Type B pancreatic cell (in vitro differentiated cells): ENCODE measurements at regions not wholly inside any gene's neighbourhood (a gene's known extent, or its start where the extent isn't known, plus 50 kb on each side); places are given as distances from the start of the nearest gene placed in this dataset.

Source experiments
- DNase-seq: peaks from one replicate; pipeline ENCODE4 v3.0.0; 2021; ENCODE audit warnings: mixed read lengths; ENCODE audit not compliant: unreplicated experiment; ENCODE audit errors: extremely low spot score
- H3K27ac Mint-ChIP-seq: 2 replicates; pipeline ENCODE4 v1.8.0; 2021; ENCODE audit warnings: mild to moderate bottlenecking, mixed read lengths
- H3K27me3 Mint-ChIP-seq: 2 replicates; pipeline ENCODE4 v1.8.0; 2021; ENCODE audit warnings: mixed read lengths
- H3K36me3 Mint-ChIP-seq: 2 replicates; pipeline ENCODE4 v1.8.0; 2021; ENCODE audit warnings: mixed read lengths
- H3K4me1 Mint-ChIP-seq: one replicate; pipeline ENCODE4 v1.8.0; 2021; ENCODE audit warnings: mixed read lengths; ENCODE audit not compliant: unreplicated experiment
- H3K4me3 Mint-ChIP-seq: 2 replicates; pipeline ENCODE4 v1.8.0; 2021; ENCODE audit warnings: mild to moderate bottlenecking, mixed read lengths
- H3K9me3 Mint-ChIP-seq: 2 replicates; pipeline ENCODE4 v1.8.0; 2021; ENCODE audit warnings: mixed read lengths
- TF ChIP-seq, protein P1 (sequence below): fragments of 200-600 bp; sonication (generic); conservative IDR thresholded peaks from 2 replicates; pipeline ENCODE4 v1.5.0; 2021; ENCODE audit warnings: antibody characterized with exemption, mild to moderate bottlenecking

DNA sequence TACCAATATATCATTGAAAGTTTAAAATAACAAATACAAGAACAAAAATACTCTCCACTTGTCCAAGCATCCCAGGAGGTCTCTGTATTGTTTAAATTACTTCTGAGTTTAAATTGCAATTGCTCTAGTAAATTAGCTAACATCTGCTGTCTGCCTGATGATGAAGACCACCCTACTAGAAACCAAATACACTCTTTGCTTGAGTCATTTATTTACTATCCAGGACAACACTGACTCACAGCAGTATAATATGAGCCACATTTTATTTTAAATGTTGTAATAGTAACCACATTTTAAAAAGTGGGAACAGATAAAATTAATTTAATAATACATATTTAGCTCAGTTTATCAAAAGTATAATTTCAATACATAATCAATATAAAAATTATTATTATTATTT is 62.9 kb upstream of the EEA1 start:
- Mint-ChIP-seq H3K36me3 (no peaks in the 10 kb centered on the region), H3K27ac (no peak overlapping the region), H3K27me3 (no peaks in the 10 kb centered on the region), H3K9me3 (peaks cover 5% of the 10 kb centered on the region), H3K4me1 (peaks cover 16% of the 10 kb centered on the region), H3K4me3 (no peak overlapping the region)
- TF ChIP-seq, protein P1, sequence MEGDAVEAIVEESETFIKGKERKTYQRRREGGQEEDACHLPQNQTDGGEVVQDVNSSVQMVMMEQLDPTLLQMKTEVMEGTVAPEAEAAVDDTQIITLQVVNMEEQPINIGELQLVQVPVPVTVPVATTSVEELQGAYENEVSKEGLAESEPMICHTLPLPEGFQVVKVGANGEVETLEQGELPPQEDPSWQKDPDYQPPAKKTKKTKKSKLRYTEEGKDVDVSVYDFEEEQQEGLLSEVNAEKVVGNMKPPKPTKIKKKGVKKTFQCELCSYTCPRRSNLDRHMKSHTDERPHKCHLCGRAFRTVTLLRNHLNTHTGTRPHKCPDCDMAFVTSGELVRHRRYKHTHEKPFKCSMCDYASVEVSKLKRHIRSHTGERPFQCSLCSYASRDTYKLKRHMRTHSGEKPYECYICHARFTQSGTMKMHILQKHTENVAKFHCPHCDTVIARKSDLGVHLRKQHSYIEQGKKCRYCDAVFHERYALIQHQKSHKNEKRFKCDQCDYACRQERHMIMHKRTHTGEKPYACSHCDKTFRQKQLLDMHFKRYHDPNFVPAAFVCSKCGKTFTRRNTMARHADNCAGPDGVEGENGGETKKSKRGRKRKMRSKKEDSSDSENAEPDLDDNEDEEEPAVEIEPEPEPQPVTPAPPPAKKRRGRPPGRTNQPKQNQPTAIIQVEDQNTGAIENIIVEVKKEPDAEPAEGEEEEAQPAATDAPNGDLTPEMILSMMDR: no peak
- no peak for DNase-seq

DNA sequence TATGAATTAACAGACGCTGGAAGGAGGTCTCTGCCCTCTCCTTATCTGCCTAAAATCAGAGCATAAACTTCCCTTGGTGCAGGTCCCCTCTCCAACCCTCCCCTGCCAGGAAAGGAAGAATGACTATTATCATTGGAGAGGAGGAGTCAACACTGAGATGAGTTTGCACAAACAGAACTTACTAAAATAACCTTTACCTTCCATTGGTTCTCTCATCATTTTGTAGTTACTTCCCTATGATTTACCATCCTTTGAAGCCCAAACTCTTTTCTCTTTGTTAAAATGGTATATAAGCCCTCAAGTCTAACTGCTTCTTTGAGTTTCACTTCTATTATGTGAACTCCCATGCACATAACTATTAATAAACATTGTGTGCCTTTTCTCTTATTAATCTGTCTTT is 64.2 kb upstream of the EEA1 start:
- TF ChIP-seq, protein P1: no peak
- Mint-ChIP-seq H3K9me3 (peaks cover 5% of the 10 kb centered on the region), H3K4me3 (no peak overlapping the region), H3K36me3 (no peaks in the 10 kb centered on the region), H3K27me3 (no peaks in the 10 kb centered on the region), H3K4me1 (peaks cover 4% of the 10 kb centered on the region), H3K27ac (no peak overlapping the region)
- no peak for DNase-seq

DNA sequence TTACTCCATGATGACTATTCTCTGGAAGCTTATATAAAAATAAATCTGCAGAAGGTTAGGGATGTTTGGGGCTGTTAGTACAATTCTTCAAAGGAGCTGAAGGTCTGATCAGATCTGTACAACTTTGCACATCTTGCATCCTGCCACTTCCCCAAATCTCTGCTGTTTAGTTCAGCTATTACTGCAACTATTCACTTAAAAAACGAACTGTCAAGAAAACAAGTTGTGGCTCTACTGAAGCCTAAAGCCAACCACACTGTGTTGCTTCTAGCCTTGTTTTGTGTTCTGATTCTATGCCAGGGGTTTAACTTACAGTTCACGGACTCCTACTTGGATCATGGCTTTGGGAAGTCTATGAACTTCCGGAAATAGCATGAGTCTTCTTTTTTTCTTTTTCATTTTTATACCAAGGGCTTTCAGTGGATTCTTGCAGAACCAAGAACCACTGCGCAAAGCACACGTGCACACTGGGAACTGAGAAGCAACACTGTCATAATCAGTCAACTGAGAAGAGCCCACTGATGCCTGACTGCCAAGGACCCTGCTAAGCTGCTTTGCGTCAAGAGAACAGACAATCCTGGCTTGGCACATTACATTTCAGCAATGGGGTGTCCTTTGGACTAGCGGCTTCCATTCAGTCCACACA is 66.3 kb upstream of the EEA1 start:
- TF ChIP-seq, protein P1: no peak
- Mint-ChIP-seq H3K4me1 (peaks cover 4% of the 10 kb centered on the region), H3K9me3 (peaks cover 5% of the 10 kb centered on the region), H3K27ac (no peak overlapping the region), H3K4me3 (no peak overlapping the region), H3K36me3 (no peaks in the 10 kb centered on the region), H3K27me3 (no peaks in the 10 kb centered on the region)
- no peak for DNase-seq

DNA sequence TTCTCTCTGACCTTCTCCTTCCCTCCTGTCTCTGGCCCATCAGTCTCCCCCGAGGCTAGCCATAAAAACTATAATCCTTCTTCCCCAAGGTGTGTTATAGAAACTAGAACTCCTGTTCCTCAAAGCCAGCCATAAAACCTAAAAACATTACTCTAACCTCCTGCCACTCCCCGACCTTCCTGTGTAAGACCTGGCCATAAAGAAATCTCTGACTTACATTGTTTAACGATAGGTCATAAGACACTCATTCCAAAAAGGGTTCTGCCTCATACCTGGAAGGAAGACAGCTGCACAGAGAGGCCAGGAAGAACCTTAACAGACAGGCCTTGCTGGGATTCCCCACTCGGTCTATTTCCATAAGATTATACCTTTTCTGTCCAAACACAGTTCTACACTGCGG is 70.9 kb upstream of the EEA1 start:
- Mint-ChIP-seq H3K9me3 (no peaks in the 10 kb centered on the region), H3K27me3 (no peaks in the 10 kb centered on the region), H3K4me1 (peaks cover 18% of the 10 kb centered on the region), H3K36me3 (no peaks in the 10 kb centered on the region), H3K4me3 (no peak overlapping the region), H3K27ac (peak overlapping the region; percentile 11)
- no peak for DNase-seq
- TF ChIP-seq, protein P1: no peak

DNA sequence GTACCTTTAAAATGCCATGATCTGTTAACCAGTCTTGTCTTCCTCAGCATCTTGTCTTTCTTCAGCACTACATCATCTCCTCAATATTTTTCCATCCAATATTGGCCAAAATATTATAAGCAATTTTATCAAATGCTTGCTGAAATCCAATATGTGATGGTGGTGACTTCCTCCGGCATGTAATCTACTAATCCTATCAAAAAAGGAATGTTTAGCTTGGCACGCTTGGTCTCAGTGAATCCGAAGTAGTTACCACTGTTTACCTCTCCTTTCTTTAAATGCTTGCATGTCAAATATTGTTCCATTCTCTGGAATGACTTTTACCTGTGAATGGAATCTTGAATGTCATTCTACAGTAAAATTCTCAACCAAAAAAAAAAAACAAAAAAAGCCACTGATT is 72.3 kb upstream of the EEA1 start:
- Mint-ChIP-seq H3K4me1 (peaks cover 25% of the 10 kb centered on the region), H3K9me3 (no peaks in the 10 kb centered on the region), H3K4me3 (no peak overlapping the region), H3K27ac (no peak overlapping the region), H3K27me3 (peaks cover 3% of the 10 kb centered on the region), H3K36me3 (no peaks in the 10 kb centered on the region)
- TF ChIP-seq, protein P1: no peak
- DNase-seq: no peak
